Fibroblast of lung (primary cell): ENCODE measurements at regions not wholly inside any gene's neighbourhood (a gene's known extent, or its start where the extent isn't known, plus 50 kb on each side); places are given as distances from the start of the nearest gene placed in this dataset.

Experiments
- EZH2 ChIP-seq: IDR thresholded peaks from 2 replicates; pipeline ENCODE4 v1.5.1; 2012; ENCODE audit warnings: low read length, control low read depth, mild to moderate bottlenecking; ENCODE audit errors: missing control alignments
- TF ChIP-seq, protein P1 (sequence below), 2 donors: IDR thresholded peaks in 1 of 2; conservative IDR thresholded peaks in 1 of 2; 1 replicate in 1 of 2; 2 replicates in 1 of 2; pipeline ENCODE4 v1.5.1; 2011 to 2012; ENCODE audit warnings: low read length in 2 of 2, control low read depth in 1 of 2, inconsistent platforms in 1 of 2, low read depth in 1 of 2, mild to moderate bottlenecking in 1 of 2

DNA sequence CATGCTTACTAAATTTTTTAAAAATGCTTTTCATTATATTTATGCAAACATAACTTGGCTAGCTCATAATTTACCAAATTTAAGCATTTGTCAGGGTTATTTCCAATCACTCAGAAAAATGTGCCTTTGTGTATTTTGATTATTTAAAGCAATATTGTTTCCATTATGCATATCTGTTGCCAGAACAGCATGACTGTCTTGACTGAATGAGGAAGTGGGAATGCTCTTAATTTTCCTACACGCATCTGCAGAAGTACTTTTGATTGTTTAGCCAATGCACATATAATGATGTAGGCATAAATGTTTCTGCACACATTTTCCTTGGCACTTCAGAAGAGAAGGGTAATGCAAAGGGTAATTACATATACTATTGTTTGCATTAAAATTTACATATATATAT, 92.5 kb upstream of the ADGRL2 start:
- TF ChIP-seq, protein P1, sequence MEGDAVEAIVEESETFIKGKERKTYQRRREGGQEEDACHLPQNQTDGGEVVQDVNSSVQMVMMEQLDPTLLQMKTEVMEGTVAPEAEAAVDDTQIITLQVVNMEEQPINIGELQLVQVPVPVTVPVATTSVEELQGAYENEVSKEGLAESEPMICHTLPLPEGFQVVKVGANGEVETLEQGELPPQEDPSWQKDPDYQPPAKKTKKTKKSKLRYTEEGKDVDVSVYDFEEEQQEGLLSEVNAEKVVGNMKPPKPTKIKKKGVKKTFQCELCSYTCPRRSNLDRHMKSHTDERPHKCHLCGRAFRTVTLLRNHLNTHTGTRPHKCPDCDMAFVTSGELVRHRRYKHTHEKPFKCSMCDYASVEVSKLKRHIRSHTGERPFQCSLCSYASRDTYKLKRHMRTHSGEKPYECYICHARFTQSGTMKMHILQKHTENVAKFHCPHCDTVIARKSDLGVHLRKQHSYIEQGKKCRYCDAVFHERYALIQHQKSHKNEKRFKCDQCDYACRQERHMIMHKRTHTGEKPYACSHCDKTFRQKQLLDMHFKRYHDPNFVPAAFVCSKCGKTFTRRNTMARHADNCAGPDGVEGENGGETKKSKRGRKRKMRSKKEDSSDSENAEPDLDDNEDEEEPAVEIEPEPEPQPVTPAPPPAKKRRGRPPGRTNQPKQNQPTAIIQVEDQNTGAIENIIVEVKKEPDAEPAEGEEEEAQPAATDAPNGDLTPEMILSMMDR (conservative IDR thresholded peaks at IDR 0.05 in 1 of 2, IDR thresholded peaks at IDR 0.05 in 1 of 2; ENCODE audit: low read depth in 1 of 2, low read length in 2 of 2): no peak
- TF ChIP-seq EZH2: no peak
